HCT116 (cell line): ENCODE measurements at regions not wholly inside any gene's neighbourhood (a gene's known extent, or its start where the extent isn't known, plus 50 kb on each side); places are given as distances from the start of the nearest gene placed in this dataset.

ENCODE experiments used
- CBX3 ChIP-seq: IDR thresholded peaks from 2 replicates; pipeline ENCODE4 v1.6.1; 2012; ENCODE audit warnings: low read depth
- CTCF ChIP-seq, 3 experiments: fragments of 200-600 bp in 1 of 3; sonication (generic) in 1 of 3; IDR thresholded peaks in 2 of 3; conservative IDR thresholded peaks in 1 of 3; 2 replicates each; pipeline ENCODE4 v1.5.1; 2012 to 2017; ENCODE audit warnings: low read depth in 2 of 3, low read length in 2 of 3, antibody characterized with exemption in 1 of 3, borderline replicate concordance in 1 of 3, control low read depth in 1 of 3, mild to moderate bottlenecking in 1 of 3, mixed read lengths in 1 of 3, mixed run types in 1 of 3, moderate library complexity in 1 of 3; ENCODE audit not compliant: insufficient read depth in 1 of 3
- EZH2 ChIP-seq: fragments of 200-600 bp; sonication (generic); IDR thresholded peaks from 2 replicates; pipeline ENCODE4 v1.6.1; 2017; ENCODE audit warnings: antibody characterized with exemption, mixed run types
- POLR2AphosphoS5 ChIP-seq: IDR thresholded peaks from 2 replicates; pipeline ENCODE4 v1.6.1; 2011; ENCODE audit warnings: mild to moderate bottlenecking, low read depth, low read length, moderate library complexity
- YY1 ChIP-seq: IDR thresholded peaks from 2 replicates; pipeline ENCODE4 v1.6.1; 2011; ENCODE audit warnings: low read length, low read depth, moderate library complexity, mild to moderate bottlenecking; ENCODE audit not compliant: insufficient replicate concordance; ENCODE audit errors: extremely low read depth
- TF ChIP-seq, protein P1 (sequence below): IDR thresholded peaks from 2 replicates; pipeline ENCODE4 v1.6.1; 2012

DNA sequence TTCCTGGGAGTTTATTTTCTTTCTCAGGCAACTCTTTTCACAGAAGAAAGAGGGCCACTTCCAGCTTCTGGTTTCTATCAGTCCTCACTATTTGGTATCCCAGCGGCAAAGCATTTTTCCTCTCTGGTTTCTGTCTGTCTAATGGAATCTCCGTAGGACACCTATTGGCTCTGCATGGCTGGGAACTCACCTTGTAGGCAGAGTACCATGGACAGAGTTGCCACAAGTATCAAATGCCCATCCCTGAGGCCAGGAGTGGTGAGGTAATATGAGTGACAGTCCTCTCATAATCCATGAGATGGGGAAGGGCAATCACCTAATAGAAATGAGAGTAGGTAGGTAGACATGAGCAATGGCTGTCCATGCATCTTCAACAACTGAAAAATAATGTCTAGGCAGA, 369.5 kb upstream of the PIK3C3 start:
- TF ChIP-seq YY1 (no peak), CTCF (IDR thresholded peaks at IDR 0.05 in 2 of 3, conservative IDR thresholded peaks at IDR 0.05 in 1 of 3; ENCODE audit: borderline replicate concordance in 1 of 3, insufficient read depth in 1 of 3, low read depth in 2 of 3, low read length in 2 of 3) (no peak), POLR2AphosphoS5 (no peak), EZH2 (no peak), CBX3 (no peak)
- TF ChIP-seq, protein P1, sequence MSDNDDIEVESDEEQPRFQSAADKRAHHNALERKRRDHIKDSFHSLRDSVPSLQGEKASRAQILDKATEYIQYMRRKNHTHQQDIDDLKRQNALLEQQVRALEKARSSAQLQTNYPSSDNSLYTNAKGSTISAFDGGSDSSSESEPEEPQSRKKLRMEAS: no peak
